ENCODE measurements at regions not wholly inside any gene's neighbourhood (a gene's known extent, or its start where the extent isn't known, plus 50 kb on each side); places are given as distances from the start of the nearest gene placed in this dataset.

DNA sequence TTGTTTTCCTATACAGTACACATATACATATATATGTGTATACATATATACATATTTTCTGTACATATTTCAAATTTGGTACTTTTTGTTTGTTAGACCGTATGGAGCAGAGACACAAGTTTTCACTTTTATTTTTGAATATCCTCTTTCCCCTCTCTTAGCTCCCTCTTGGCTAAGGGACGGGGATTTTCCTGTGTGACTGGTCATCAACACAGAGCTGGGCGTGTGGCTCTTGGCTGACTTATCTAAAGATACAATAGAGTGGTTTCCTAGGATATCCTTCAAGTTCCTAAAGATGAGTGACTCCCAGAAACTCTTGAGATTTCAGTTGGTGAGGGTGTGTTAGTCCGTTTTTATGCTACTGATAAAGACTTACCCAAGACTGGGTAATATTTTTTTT, 1404.5 kb upstream of the TMEM132C start:
- TF ChIP-seq, protein P1, sequence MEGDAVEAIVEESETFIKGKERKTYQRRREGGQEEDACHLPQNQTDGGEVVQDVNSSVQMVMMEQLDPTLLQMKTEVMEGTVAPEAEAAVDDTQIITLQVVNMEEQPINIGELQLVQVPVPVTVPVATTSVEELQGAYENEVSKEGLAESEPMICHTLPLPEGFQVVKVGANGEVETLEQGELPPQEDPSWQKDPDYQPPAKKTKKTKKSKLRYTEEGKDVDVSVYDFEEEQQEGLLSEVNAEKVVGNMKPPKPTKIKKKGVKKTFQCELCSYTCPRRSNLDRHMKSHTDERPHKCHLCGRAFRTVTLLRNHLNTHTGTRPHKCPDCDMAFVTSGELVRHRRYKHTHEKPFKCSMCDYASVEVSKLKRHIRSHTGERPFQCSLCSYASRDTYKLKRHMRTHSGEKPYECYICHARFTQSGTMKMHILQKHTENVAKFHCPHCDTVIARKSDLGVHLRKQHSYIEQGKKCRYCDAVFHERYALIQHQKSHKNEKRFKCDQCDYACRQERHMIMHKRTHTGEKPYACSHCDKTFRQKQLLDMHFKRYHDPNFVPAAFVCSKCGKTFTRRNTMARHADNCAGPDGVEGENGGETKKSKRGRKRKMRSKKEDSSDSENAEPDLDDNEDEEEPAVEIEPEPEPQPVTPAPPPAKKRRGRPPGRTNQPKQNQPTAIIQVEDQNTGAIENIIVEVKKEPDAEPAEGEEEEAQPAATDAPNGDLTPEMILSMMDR (conservative IDR thresholded peaks at IDR 0.05 in 1 of 2, IDR thresholded peaks at IDR 0.05 in 1 of 2; ENCODE audit: extremely low read depth in 1 of 2, insufficient read depth in 1 of 2, low read depth in 1 of 2, low read length in 2 of 2) = no peak
- no peak for TF ChIP-seq EZH2 (IDR thresholded peaks at IDR 0.05; ENCODE audit: borderline replicate concordance, low read length)

All from mammary epithelial cell (primary cell).